Right lobe of liver (tissue), 4 donors: ENCODE measurements at regions not wholly inside any gene's neighbourhood (a gene's known extent, or its start where the extent isn't known, plus 50 kb on each side); places are given as distances from the start of the nearest gene placed in this dataset.
"Not testable (repeated sequence)": the region's sequence is repeated elsewhere in the genome, so short reads cannot be mapped to it uniquely, and the experiment has no call there.

Experiments used
- POLR2A ChIP-seq: fragments of 450-650 bp; IDR thresholded peaks from one replicate; pipeline ENCODE4 v1.6.1; 2017; ENCODE audit warnings: antibody characterized with exemption, mild to moderate bottlenecking
- TF ChIP-seq, protein P1 (sequence below), 4 donors: fragments of 200-600 bp in 3 of 4; fragments of 450-650 bp in 1 of 4; IDR thresholded peaks; one replicate each; pipeline versions ENCODE4 v1.5.1 to v1.8.0; 2016 to 2022; ENCODE audit warnings: antibody characterized with exemption in 4 of 4, mild to moderate bottlenecking in 2 of 4
- donor health status: DM: no; HTN: no; CAD: no.
- donor health status: DM: no; HTN: no; CAD: no.
- donor health status: DM: no; HTN: yes; CAD: no.

- TF ChIP-seq, protein P1, sequence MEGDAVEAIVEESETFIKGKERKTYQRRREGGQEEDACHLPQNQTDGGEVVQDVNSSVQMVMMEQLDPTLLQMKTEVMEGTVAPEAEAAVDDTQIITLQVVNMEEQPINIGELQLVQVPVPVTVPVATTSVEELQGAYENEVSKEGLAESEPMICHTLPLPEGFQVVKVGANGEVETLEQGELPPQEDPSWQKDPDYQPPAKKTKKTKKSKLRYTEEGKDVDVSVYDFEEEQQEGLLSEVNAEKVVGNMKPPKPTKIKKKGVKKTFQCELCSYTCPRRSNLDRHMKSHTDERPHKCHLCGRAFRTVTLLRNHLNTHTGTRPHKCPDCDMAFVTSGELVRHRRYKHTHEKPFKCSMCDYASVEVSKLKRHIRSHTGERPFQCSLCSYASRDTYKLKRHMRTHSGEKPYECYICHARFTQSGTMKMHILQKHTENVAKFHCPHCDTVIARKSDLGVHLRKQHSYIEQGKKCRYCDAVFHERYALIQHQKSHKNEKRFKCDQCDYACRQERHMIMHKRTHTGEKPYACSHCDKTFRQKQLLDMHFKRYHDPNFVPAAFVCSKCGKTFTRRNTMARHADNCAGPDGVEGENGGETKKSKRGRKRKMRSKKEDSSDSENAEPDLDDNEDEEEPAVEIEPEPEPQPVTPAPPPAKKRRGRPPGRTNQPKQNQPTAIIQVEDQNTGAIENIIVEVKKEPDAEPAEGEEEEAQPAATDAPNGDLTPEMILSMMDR (IDR thresholded peaks at IDR 0.05): peak; percentile 27 to 56 (median 39)
- TF ChIP-seq POLR2A: not testable (repeated sequence)
Measured at GRCh38 chr4:8961343-8961742, 89.7 kb upstream of the HMX1 start.
